ENCODE measurements at regions not wholly inside any gene's neighbourhood (a gene's known extent, or its start where the extent isn't known, plus 50 kb on each side); places are given as distances from the start of the nearest gene placed in this dataset.

- TF ChIP-seq ZNF468 (CRISPR knock-in tag; IDR thresholded peaks at IDR 0.05), result no peak
- TF ChIP-seq HMG20B (CRISPR knock-in tag; conservative IDR thresholded peaks at IDR 0.05), result no peak
- TF ChIP-seq, protein P1, sequence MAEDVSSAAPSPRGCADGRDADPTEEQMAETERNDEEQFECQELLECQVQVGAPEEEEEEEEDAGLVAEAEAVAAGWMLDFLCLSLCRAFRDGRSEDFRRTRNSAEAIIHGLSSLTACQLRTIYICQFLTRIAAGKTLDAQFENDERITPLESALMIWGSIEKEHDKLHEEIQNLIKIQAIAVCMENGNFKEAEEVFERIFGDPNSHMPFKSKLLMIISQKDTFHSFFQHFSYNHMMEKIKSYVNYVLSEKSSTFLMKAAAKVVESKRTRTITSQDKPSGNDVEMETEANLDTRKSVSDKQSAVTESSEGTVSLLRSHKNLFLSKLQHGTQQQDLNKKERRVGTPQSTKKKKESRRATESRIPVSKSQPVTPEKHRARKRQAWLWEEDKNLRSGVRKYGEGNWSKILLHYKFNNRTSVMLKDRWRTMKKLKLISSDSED (CRISPR knock-in tag; IDR thresholded peaks at IDR 0.05), result no peak
- TF ChIP-seq ZNF263 (CRISPR knock-in tag; IDR thresholded peaks at IDR 0.05), result no peak
- no peak for TF ChIP-seq MIER3 (CRISPR knock-in tag; IDR thresholded peaks at IDR 0.05; ENCODE audit: borderline replicate concordance)
Measured at GRCh38 chr15:31858026-31858425, 172.3 kb upstream of the CHRNA7 start (continued).

DNA sequence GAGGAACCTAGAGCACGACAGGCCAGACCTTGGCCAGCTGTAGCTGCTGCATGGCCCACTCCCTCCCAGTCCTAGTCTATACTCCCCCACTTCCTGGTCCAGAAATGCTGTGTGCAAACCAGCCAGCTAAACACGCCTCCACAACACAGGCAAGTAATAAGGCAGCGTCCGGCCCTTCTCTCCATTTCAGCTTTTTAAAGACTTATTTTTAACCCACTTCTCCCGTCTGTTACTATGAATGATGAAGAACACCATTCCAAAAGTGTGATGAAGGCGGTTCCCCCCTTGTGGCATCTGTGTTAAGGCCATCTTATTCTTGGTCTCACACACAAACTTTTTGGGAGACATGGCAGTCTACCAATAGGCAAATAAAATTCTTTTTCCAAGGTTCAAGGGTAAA, 164.1 kb upstream of the CHRNA7 start:
- Histone ChIP-seq H3K4me1 (ENCODE audit: insufficient read depth, low read length) (no peaks in the 10 kb centered on the region; the same call in 1 of the 2 replicates), H3K4me2 (ENCODE audit: low read depth, low read length) (no peak overlapping the region), H3K79me2 (ENCODE audit: insufficient read depth, low read length) (no peaks in the 10 kb centered on the region), H3K9me3 (ENCODE audit: low read length) (no peaks in the 10 kb centered on the region), H3K27ac (ENCODE audit: extremely low read length, insufficient read depth, low read length) (no peak overlapping the region), H2AFZ (ENCODE audit: low read length) (no peak overlapping the region), H3K4me3 (replicated peaks in 1 of 3; ENCODE audit: insufficient read depth in 1 of 3, low read depth in 2 of 3, low read length in 3 of 3) (no peak overlapping the region), H3K27me3 (ENCODE audit: control insufficient read depth in 1 of 2, insufficient read depth in 2 of 2, low read length in 2 of 2) (peaks cover 1 to 16% of the 10 kb centered on the region in 2 experiments; a peak in 4 of 5 replicates), H3K9ac (ENCODE audit: insufficient read depth, low read depth, low read length) (no peak overlapping the region), H3K36me3 (replicated peaks in 1 of 2; ENCODE audit: control insufficient read depth in 1 of 2, insufficient read depth in 2 of 2, low read length in 2 of 2) (no peaks in the 10 kb centered on the region), H4K20me1 (ENCODE audit: insufficient read depth, low read length) (no peaks in the 10 kb centered on the region)
- FAIRE-seq (no peak), DNase-seq (ENCODE audit: low spot score) (no peak), ATAC-seq (no peak)
- no TSS peak for BruUV-seq (replicated peaks)
- POLR2A ChIA-PET, result no interaction called here
- TF ChIP-seq HINFP (CRISPR knock-in tag; IDR thresholded peaks at IDR 0.05; ENCODE audit: low read depth) (no peak), ZNF777 (CRISPR knock-in tag; IDR thresholded peaks at IDR 0.05) (no peak), TP53 (CRISPR knock-in tag; conservative IDR thresholded peaks at IDR 0.05) (no peak), REST (IDR thresholded peaks at IDR 0.05; ENCODE audit: borderline replicate concordance in 1 of 2, low read depth in 1 of 2, low read length in 2 of 2) (no peak)
- TF ChIP-seq, protein P1 (CRISPR knock-in tag; IDR thresholded peaks at IDR 0.05), result no peak
- WGBS (ENCODE audit: low lambda C conversion rate), result 3% methylated on average over 5 of the region's 6 CpGs
- intact Hi-C loops (cut with micrococcal nuclease; ENCODE audit: unreplicated experiment), result loop anchor here (2.0 kb wide), 1 partner anchor 217 kb away; no protein-coding TSS in a partner anchor
- CTCF ChIA-PET (ENCODE audit: low intra/inter-chr PET ratio, low total read pairs), result no interaction called here
- in situ Hi-C loops (cut with HindIII; ENCODE audit: extremely low pct_ligation_motif_present, low pct_unique_long_range_greater_than_20kb), result loop anchor here (10.0 kb wide), 1 partner anchor 61 kb away; no protein-coding TSS in a partner anchor

Data from HepG2 (cell line).